Activated CD8-positive, alpha-beta memory T cell treated with anti-CD3 and anti-CD28 coated beads for 36 hours (primary cell): ENCODE measurements at regions not wholly inside any gene's neighbourhood (a gene's known extent, or its start where the extent isn't known, plus 50 kb on each side); places are given as distances from the start of the nearest gene placed in this dataset.
"Not testable (repeated sequence)": the region's sequence is repeated elsewhere in the genome, so short reads cannot be mapped to it uniquely, and the experiment has no call there.

ENCODE experiments used
- CTCF ChIA-PET: fragments of 350-600 bp; sonication (Branson Sonifier 250); formaldehyde crosslinking; loops from one replicate; lab custom pipeline; 2021; ENCODE audit warnings: antibody characterized with exemption; lab: Charles Lee
- POLR2A ChIA-PET: fragments of 350-600 bp; sonication (Branson Sonifier 250); formaldehyde crosslinking; loops from one replicate; lab custom pipeline; 2021; ENCODE audit warnings: antibody characterized with exemption; lab: Charles Lee

DNA sequence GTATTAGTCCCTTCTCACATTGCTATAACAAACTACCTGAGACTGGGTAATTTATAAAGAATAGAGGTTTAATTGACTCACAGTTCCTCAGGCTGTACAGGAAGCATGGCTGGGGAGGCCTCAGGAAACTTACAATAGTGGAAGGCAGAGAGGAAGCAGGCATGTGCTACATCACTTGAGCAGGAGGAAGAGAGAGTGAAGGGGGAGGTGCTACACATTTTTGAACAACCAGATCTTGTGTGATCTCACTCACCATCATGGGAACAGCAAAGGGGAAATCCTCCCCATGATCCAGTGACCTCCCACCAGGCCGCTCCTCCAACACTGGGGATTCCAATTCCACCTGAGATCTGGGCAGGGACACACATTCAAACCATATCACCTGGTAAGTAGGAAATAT, 630.6 kb downstream of the QKI start:
- CTCF ChIA-PET: no interaction called here
- POLR2A ChIA-PET: no interaction called here

DNA sequence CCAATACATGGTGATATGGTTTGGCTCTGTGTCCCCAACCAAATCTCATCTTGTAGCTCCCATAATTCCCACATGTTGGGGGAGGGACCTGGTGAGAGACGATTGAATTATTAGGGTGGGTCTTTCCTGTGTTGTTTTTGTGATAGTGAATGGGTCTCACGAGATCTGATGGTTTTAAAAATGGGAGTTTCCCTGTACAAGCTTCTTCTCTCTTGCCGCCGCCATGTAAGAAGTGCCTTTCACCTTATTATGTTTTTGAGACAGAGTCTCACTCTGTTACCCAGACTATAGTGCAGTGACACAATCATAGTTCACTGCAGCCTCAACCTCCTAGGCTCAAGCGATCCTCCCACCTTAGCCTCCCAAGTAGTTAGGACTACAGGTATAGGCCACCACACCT, 629.1 kb downstream of the QKI start:
- POLR2A ChIA-PET, CTCF ChIA-PET: not testable (repeated sequence)

GRCh38 chr6:164042212-164042611, 627.7 kb downstream of the QKI start:
- CTCF ChIA-PET: no interaction called here
- POLR2A ChIA-PET: no interaction called here

DNA sequence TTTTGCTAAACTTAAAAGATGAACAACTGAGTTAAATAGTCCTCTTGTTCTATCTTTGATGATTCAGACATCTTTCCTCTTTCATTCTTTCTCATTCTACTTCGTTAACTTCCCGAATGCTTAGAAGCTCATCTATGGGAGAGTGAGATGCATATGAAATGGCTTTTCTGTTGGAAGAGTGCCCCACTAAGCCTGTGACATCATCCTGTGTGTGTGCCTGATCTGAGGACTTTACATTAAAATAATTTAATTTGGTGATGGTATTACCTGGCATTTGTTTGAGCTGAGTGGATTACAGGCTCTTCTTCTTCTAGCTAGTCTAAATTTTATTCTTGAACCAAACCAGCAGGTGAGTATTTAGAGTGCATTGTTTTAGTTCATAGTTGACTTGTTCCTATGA, 626.5 kb downstream of the QKI start:
- POLR2A ChIA-PET: no interaction called here
- CTCF ChIA-PET: no interaction called here

DNA sequence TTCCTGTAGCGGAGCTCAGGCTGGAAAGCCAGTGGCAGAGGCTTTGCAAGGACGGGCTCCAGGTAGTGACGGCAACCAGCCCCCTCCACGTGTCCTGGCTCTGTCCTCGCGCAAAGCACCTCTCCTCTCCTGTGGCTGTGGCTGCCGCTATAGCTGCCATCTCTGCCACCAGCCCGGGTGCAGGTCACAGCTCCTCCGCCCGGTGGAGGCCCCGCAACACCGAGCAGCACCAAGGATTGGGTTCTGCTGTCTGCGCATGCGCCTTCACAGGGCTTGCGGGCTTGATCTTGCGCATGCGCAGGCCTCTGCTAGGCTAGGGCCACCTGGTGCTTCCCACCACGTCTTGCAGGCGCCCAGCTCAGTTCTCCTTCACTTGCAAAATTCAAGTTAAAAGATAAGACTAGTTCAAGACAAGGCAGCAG, 625.4 kb downstream of the QKI start:
- CTCF ChIA-PET: no interaction called here

GRCh38 chr6:164037171-164037870, 622.8 kb downstream of the QKI start:
- CTCF ChIA-PET: no interaction called here

More for the DNA sequence above, 625.4 kb downstream of the QKI start:
- POLR2A ChIA-PET: no interaction called here

GRCh38 chr6:164035900-164036485, 621.5 kb downstream of the QKI start:
- POLR2A ChIA-PET: no interaction called here
- CTCF ChIA-PET: no interaction called here

More at GRCh38 chr6:164037171-164037870, 622.8 kb downstream of the QKI start:
- POLR2A ChIA-PET: no interaction called here

GRCh38 chr6:164034602-164035140, 620.2 kb downstream of the QKI start:
- ChIA-PET POLR2A (no interaction called here), CTCF (no interaction called here)

- CTCF ChIA-PET: no interaction called here
- POLR2A ChIA-PET: no interaction called here
Measured at GRCh38 chr6:164025180-164025579, 610.7 kb downstream of the QKI start.

DNA sequence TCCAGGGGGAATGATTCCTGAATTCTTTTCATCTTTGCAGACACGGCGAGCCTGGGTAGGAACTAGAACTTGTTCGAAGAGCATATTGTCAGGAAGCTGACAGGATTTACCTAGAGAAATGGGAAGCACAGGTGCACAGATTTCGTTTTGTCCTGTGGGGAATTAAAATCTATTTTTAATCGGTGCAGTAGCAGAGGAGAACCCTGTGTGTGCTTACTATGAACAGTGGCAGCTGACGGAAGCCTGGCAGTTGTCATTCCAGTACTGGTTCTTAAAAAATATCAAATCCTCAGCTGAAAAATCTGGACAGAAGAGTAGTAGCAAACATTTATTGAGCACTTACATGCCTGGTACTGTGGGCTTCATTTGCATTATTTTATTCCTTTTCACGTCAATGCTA, 609.0 kb downstream of the QKI start:
- ChIA-PET POLR2A (no interaction called here), CTCF (no interaction called here)

DNA sequence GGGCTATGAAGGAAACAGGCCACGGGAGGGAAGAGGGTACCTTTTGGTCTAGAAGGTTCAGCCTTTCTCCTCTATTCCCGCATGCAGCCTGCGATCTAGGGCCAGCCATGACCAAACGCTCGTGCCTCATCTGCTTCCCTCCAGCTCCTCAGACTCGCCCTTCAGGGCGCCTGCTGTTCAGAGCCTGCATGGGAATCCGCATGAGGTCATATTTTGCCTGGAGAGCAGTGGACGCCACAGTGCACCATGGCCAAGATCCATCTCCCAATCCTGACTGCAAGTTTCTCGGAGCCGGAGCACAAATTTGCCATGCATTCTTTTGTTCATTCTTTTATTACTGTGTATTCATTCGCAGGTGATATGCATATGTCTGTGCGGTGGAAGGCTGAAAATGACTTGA, 608.1 kb downstream of the QKI start:
- POLR2A ChIA-PET: no interaction called here
- CTCF ChIA-PET: no interaction called here

- ChIA-PET POLR2A (no interaction called here), CTCF (no interaction called here)
Measured at GRCh38 chr6:164021589-164022250, 607.2 kb downstream of the QKI start.

GRCh38 chr6:164020142-164020541, 605.6 kb downstream of the QKI start:
- CTCF ChIA-PET: no interaction called here
- POLR2A ChIA-PET: no interaction called here

DNA sequence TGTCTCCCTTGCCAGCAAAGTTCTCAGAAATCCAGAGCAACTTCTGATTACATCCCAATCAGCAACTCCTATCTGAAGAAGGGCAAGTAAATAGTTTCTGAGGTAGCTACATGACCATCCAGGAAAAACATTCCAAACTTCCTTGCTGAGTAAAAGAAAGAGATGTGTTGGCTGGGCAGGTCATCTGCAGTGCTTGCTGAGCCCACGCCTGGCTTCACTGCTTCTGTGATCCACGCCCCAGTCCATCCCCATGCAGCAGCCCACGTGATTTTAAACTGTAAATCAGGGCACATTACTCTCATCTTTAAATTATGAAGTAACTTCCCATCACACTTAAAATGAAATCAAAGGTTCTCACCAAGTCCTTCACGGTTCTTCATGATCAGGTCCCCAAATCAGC, 603.6 kb downstream of the QKI start:
- ChIA-PET CTCF (no interaction called here), POLR2A (no interaction called here)

GRCh38 chr6:164016056-164016455, 601.5 kb downstream of the QKI start:
- ChIA-PET POLR2A (no interaction called here), CTCF (no interaction called here)

- POLR2A ChIA-PET: no interaction called here
- CTCF ChIA-PET: no interaction called here
Measured at GRCh38 chr6:164015088-164015484, 600.6 kb downstream of the QKI start.

- ChIA-PET POLR2A (no interaction called here), CTCF (no interaction called here)
Measured at GRCh38 chr6:164014346-164015087, 600.0 kb downstream of the QKI start.

DNA sequence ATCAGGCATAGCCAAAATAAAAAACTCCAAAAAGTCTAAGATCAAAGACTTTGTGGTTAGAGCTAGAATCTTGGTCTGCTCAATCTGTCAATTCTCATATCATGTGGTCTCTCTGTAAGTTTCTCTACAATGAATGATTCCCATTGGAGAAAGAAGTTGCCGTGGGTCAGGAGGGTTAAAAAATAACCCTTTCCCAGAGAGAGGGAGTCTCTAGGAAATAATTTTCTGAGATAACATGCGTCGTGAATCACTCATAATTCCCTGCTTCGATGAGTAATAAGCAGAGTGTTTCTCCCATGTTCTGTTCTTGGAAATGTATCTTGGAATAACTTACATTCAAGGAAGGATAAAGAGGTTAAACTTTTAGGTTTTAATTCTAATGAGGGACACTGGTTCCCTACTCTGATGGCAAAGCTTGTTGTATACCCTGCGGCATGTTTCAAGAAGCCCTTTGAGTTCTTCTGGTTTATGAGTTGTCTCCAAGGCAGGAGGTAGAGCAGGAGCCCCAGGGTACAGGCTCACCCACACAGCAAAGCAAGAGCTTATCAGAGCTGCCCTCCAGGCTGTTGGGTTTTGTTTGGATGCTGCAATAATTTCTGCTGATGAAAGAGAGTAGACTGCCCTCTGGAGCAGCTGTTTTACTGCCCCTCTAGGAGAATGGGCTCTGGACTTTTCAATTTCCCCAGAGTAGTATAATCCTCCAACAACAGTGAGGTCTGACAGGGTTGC, 599.1 kb downstream of the QKI start:
- CTCF ChIA-PET: no interaction called here
- POLR2A ChIA-PET: no interaction called here

GRCh38 chr6:164011321-164011720, 596.8 kb downstream of the QKI start:
- CTCF ChIA-PET: no interaction called here
- POLR2A ChIA-PET: no interaction called here
